ENCODE measurements at regions not wholly inside any gene's neighbourhood (a gene's known extent, or its start where the extent isn't known, plus 50 kb on each side); places are given as distances from the start of the nearest gene placed in this dataset.
A peak's percentile ranks its signal among the peaks of the same experiment; 100 is the strongest.

- DNase-seq, result no peak
These were observed 155.0 kb downstream of the C7orf25 start for GRCh38 chr7:42756841-42757240.

- no peak for DNase-seq
These were observed 158.0 kb downstream of the C7orf25 start for GRCh38 chr7:42753811-42754363.

DNA sequence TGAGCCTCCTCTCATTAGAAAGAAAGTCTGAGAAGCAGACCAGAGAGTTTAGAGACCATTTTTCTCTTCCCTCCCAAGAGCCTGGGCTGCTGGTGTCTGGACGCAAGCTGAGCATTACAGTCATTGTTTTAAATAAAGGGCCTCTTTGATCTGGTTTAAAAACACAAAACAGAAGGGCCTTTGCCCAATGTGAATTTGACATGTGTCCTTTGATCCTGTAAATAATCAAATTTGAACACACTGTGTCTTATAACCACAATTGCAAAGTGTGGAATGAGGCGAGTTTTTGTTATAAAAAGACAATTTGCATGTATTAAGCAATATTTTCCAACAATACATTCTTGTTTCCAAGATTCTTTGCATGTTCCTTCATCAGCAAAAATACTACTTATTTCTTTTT, 158.5 kb downstream of the C7orf25 start:
- no peak for DNase-seq

DNA sequence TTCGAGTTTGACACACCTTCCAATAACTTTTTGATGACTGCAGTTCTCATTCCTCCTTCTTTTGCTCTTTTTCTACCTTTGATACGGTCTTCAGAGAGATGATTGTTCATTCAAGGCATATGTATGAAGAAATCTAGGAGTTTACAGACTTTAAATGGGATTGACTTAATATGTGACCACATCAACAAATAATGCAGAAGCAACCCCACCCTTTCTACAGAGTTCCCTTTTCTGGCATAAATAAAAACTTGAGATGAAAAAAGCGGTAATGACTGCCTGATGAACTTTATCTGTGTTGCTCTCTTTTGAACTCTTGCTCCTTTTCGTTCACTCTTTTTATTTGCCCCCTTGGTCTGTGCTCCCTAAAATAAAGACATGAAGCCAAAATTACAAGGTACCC, 161.7 kb downstream of the C7orf25 start:
- DNase-seq, result no peak

- DNase-seq, result no peak
These were observed 164.8 kb downstream of the C7orf25 start for GRCh38 chr7:42747044-42747443.

GRCh38 chr7:42746214-42746613, 165.7 kb downstream of the C7orf25 start:
- no peak for DNase-seq

- DNase-seq, result peak in 1 of 2 experiments; percentile 5
These were observed 166.4 kb downstream of the C7orf25 start for GRCh38 chr7:42745357-42746059.

GRCh38 chr7:42744746-42745145, 167.1 kb downstream of the C7orf25 start:
- no peak for DNase-seq

DNA sequence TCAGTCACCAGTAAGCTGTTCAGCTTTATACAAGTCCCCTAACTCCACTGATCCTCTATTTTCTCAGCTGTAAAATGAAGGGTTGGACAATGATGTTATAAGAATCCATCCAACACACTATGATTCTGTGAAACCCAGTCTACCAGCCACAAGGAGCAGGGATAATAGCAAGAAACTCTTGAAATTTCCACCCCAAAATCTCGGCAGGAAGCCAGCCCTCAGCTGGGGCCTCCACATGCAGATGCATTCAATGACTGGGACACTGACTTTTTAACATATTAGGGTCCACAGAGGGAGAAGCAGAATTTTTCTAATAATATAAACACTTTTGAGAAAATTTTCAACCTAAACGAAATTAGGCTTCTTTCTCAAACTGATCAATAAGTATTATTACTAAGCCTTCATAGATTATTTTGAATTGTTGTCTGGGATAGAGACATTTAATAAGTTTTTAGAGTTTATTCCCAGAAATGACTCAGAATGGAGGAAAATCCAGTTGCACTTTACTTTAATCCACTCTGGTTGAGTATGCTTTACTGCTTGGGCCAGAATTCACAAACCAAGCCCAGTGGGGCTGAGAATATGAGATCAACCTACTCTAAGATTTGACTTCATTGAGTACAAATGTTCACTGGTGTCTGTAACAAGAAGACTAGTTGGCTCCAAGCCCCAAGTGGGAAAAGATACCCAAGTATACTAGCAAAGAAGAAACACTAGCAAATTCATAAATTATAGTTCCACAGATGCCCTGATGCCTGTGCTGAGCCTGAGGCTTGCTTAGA, 168.6 kb downstream of the C7orf25 start:
- DNase-seq, result no peak

- no peak for DNase-seq
These were observed 169.6 kb downstream of the C7orf25 start for GRCh38 chr7:42742318-42742717.

DNA sequence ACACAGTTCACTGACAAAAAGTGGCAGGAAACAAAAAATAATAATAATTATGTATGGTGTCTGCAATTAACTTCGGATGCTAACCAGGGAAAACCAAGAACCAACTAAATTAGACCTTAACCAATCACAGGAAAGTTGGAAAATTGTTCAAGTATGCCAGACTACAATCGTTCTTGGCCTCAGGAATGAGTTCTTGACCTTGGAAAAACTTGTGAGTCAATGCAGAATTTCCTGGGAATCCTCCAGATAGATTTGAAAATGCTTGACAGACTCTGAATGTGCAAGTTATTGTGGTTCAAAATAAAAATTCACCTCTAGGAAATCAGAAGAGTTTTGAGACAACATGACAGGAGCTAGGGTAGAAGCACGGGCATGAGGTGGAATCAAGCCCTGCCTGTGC, 171.5 kb downstream of the C7orf25 start:
- DNase-seq, result no peak

GRCh38 chr7:42739638-42740037, 172.2 kb downstream of the C7orf25 start:
- no peak for DNase-seq

DNA sequence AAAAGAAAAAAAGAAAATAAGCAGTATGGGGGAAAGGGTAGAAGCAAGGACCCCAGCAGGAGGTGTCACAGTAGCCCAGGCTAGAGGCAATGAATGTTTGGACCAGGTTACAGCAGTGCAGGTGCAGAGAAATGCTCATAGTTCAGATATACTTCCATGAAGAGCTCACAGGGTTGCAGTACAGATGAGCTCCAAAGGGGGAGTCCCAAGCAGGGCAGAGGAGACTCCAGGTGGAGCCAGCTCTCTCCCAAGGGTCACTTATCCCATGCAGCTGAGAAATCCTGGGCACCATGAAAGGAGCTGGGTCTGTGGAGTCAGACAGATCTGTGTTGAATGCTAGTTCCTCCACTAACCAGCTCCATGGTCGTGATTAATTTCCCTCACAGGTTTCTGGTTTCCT, 174.9 kb downstream of the C7orf25 start:
- no peak for DNase-seq

GRCh38 chr7:42735081-42735480, 176.8 kb downstream of the C7orf25 start:
- no peak for DNase-seq

DNA sequence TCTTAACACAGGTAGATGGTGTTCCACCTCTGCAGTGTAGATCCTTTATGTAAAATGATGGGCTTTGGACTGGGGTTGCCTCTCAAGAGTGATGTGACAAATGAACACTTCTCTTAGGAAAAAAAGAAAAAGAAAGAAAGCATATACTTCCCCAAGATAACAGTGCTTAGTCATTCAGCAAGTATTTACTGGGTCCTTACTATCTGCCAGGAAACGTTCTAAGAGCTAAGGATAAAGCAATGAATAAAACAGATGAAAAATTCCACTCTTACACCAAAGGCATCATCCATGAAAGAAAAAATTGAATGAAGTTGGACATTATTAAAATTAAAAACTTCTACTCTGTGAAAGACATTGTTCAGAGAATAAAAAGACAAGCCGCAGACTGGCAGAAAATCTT, 177.3 kb downstream of the C7orf25 start:
- DNase-seq, result no peak

DNA sequence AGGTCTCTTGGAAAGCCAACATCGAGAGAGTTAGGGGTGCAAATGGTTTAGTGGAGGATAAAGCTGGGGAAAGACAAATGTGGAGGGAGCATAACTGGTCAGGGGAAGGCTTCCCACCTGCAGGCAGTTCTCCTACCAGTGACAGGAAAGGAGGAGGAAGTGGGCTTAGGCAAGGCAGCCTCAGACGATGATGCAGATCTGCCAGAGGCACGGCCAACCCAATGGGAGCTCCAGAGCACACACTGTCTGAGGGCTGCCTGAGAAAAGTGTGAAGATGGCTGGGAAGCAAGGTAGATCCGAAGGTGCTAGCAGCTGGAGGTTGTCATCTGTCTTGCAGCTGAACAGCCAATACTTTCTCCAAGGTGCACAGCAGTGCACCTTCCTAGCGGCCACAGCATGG, 178.8 kb downstream of the C7orf25 start:
- no peak for DNase-seq

DNA sequence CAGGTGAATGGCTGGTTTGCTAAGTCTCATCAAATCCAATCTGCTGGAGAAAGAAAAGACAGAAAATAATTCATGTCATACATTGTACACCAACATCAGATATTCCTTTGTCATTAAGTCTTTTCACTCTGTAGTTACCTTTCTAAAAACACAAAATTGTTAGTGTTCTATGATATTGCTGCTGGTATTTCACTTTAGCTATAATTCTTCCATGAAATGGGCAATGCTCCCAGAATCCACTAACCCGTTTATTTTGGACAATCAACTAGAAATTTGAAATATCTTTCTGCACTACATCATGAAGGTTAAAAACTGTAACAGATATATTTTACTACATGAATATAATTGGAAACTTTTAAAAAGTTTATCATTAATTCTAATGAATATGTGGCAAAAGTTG, 181.3 kb downstream of the C7orf25 start:
- DNase-seq, result no peak

DNA sequence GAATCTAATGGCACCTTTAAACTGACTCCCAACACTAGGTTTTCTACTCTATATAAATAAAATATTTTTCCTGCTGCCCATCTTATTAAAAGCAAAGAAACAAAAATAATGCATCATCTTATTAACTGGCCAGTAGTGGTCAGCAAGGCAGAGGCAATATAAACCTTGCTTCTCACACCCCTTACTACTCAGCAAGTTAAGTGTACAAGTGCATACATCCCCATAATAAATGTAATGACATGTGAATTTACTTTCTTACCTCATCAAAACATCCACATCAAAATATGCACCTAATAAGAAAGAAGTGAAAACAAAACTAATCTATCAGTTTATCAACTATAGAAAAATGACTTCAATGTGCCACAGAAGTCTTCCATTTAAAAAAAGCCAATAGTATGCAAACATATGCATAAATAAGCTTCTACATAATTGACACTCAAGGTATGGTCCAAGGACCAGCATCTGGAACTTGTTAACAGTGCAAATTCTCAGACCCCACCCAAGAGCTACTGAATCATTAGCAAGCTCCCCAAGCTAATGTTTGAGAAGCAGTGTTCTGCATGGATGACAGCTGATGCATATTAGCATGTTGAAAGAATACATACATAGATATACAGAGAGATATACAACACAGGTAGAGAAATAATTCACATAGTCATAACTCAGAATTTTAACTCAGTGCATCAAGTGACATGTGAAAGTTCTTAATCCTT, 182.7 kb downstream of the C7orf25 start:
- no peak for DNase-seq

- no peak for DNase-seq
These were observed 184.4 kb downstream of the C7orf25 start for GRCh38 chr7:42727451-42727850.

DNA sequence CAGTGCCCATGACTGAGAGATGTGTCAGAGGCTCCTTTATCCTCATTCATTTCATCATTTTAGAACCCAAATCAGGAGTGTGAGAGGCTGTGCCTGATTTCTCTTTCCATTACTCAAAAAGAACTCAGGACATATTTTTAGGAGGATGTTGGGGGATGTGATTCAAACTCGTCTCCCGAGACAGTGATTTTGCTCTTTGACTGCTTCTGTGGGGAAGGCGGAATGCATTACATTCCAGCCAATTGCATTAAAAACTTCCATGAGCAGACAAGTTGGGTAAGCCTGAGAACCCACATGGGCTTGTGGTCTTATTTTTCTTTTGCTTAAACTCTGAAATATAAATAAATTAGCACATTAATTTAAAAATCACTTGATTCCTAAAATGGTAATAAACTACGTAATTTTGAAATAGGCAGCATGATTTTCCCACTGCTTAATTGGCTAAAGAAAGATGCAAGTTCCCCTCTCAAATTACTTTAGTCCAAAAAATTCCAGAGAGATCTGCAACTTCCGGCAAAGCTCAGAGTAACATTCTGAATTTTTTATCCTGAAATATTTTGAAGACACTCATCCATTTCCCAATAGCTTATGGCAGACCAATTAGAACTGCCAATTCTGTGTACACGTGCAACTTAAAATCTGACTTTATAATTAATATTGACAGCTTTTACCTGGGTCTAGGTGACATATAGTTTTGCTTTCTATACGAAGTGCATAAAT, 185.6 kb downstream of the C7orf25 start:
- DNase-seq, result no peak

GRCh38 chr7:42722716-42723115, 189.2 kb downstream of the C7orf25 start:
- no peak for DNase-seq

DNA sequence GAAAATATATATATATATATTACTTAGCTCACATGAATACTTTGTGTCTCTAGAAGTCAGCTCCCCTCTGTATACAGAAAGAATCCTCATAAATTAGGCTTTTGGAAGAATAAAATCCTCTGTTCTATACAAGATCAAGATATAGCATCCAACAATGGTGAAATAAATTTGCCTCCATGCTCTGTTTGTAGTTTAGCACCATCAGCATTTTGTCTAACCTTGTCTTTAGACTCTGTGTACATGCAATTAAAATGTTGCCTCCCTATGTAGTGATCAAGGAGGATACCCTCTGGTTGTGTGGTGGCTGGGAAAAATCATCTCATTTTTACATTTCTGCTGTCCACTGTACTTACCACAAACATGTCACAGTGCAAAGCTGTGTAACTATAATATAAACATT, 189.7 kb downstream of the C7orf25 start:
- DNase-seq, result no peak
